Germinal center (tissue), 1 donor: ENCODE measurements at regions not wholly inside any gene's neighbourhood (a gene's known extent, or its start where the extent isn't known, plus 50 kb on each side); places are given as distances from the start of the nearest gene placed in this dataset.
A peak's percentile ranks its signal among the peaks of the same experiment; 100 is the strongest.
"Not testable (repeated sequence)": the region's sequence is repeated elsewhere in the genome, so short reads cannot be mapped to it uniquely, and the experiment has no call there.

ENCODE experiments used
- DNase-seq: peaks from one replicate; pipeline ENCODE4 v3.0.0; 2012; ENCODE audit warnings: mixed read lengths, low spot score

DNA sequence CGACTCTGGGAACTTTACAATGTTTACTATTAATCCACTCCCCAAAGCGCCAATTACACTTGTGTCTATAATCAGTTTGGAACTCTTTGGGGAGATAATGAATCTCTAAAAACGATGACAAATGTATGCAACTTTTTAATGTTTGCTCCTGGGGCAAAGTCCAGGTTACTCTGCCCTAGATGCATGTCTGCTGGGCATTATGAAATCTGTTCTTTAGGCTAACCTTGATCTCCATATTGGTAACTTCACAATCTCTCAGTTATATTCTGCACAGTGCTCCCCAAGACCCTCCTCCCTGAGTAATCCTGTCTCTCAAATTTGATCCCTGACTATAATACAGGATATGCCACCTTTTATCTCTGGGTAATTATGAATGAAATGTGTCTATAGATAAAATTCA is 152.2 kb upstream of the TRPM3 start:
- DNase-seq: no peak

DNA sequence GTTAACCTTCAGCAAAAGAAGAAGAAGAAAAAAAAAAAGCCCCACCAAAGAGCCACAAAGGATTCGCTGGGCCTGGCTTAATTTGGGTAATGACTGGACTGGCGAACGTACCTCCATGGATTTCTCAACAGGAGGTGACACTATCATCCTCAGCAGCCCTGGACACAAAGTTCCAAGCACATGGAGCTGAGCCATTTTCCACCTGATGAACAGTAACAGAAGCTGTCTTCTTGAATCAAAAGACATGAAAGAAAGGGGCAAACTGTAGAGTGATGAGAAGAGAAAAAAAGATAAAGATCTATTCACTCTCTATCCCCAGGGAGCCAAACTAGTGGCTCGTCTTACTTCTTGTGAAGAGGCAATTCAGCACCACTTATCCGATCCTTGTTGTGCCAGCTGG is 150.2 kb upstream of the TRPM3 start:
- DNase-seq: no peak

DNA sequence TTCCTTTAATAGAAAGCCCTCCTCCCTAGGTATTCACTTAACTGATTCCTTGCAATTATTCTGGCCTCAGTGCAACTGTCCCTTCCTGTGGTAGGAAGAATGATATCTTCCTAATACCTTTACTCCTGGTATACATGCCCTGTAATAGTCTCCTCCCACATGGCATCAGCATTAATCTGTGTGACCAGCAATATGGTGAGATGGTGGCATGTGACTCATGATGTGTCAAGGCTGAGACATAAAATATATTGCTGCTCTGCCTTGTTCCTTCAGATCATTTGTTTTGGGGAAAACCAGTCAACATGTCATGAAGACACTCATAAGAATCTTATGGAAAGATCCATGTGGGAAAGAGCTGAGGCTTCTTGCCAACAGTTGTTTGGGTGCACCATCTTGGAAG is 149.1 kb upstream of the TRPM3 start:
- DNase-seq: no peak

DNA sequence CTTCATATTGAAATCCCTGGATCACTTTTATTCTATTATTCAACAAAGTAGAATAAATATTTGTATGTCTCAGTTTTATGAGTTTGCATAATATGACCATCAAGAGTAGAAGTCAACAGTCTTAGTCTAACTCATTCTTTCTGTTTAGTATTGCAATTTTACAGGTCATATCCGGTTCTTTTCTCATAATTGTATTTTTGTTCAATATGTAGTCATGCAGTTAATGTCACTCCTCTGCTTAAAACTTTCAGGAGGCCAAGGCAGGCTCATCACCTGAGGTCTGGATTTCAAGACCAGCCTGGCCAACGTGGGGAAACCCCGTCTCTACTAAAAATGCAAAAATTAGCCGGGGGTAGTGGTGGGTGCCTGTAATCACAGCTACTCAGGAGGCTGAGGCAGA is 148.4 kb upstream of the TRPM3 start:
- no peak for DNase-seq

DNA sequence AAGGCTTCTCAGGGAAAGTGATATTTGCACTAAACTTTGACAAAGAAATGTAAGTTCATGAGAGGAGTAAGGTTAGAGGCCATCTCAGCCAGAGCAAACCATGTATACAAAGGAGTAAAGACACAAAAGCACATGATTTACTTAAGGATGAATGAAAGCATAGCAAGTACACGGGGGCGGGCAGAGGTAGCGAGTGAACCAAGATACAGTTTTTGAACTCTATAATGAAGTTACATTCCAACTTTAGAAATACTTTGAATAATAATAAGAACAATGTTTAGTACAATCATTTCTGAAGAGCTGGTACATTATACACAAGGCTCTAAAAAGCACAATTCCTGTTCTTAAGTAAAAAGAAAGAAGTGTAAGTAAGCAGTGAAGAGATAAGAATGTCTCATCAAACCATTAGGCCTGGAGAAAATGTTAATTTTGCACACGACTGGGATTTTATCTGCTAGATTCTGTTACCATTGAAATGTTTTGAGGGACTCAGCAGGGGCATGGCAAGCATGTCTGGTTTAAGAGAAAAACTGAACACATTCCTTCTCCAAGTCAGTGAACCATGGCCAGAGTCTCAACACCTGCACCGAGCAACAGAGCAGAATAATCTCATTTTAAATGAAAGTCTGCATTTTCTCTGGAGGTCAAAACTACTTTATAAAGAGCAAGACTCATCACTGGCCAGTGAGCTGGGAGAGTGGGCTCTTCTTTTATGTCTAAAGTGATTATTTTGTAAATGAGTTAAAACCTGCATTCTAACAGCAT is 147.6 kb upstream of the TRPM3 start:
- DNase-seq: no peak

DNA sequence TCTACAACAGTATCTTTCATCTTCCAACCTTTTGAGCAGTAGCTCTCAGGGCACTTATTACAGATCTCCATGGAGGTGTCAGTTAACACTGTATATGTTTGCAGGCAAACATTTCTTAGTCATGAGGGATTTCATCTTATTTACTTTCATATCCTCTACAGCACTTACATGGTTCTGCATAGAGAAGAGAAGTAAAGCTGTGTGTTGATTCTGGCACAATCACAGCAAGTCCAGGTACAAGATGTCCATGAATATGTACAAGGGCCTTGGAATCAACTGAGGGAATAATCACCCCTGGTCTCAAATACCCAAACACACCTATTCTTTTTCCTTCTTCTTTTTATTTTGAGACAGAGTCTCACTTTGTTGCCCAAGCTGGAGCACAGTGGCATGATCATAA is 142.0 kb upstream of the TRPM3 start:
- no peak for DNase-seq

DNA sequence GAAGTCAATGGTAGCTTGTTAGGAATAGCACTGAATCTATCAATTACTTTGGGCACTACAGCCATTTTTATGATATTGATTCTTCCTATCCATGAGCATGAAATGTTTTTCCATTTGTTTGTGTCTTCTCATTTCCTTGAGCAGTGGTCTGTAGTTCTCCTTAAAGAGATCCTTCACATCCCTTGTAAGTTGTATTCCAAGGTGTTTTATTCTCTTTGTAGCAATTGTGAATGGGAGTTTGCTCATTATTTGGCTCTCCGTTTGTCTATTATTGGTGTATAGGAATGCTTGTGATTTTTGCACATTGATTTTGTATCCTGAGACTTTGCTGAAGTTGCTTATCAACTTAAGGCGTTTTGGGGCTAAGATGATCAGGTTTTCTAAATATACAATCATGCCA is 139.0 kb upstream of the TRPM3 start:
- DNase-seq: not testable (repeated sequence)

DNA sequence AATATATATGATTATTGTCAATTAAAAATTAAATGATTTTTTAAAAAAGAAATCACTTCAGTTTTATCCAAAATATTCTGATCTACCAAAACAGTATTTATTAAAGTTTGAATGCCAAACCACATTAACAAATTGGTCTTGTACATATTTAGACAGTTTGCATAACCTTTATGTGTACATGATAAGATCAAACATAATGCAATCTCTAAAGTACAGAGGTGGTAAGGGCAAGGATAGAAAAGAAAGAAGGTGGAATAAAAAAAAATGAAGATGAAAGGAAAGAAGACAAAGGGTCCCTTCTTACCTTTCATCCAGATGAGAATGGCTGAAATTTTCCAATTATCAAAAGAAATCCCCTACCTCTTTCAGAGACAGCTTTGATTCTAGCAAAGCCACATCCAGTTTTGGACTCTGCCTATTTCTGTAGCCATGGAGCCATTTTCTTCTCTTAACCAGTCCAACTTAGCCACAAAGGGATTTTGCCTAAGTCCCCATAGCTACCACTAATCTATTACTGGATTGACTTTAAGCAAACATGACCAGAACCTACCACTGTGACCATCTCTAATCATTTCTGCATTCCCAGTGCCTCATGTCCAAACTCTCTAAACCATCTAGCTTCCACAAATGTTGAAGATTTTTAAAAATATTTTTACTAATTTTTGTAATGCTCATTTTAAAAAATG is 133.3 kb upstream of the TRPM3 start:
- DNase-seq: no peak

DNA sequence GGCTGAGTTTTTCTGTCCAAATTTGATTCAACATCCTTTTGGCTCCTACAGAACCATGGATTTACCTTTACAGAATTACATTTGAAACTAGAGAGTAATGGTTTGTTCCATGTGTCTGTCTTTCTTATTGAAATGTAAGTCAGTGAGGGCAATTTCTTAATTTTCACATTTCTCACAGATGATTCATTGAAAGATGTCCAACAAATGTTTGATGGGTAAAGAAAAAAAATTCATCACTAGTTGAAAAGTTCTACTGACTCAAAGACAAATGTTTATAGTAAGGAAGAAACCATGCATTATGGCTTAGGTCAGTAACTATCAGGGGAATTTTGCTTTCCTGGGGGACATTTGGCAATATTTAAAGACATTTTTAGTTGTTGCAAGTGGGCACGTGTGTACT is 131.6 kb upstream of the TRPM3 start:
- DNase-seq: no peak

DNA sequence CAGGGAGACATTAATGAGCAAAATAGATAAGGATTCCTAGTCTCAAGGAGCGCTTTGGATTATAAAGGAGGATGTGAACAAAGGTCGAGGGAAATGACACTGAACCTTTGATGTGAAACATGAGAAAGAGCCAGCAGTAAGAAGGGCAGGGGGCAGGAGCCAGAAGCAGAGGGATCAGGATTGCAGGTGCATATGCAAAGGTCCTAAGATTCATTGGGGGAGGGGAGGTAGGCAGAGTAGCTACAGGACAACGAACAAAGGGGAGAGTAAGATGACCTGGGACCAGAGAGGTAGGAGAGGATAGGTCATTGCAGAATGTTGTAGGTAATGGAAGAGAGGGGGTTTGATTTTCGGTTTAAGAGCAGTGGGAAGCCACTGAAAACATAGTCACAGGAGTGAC is 129.2 kb upstream of the TRPM3 start:
- DNase-seq: no peak

DNA sequence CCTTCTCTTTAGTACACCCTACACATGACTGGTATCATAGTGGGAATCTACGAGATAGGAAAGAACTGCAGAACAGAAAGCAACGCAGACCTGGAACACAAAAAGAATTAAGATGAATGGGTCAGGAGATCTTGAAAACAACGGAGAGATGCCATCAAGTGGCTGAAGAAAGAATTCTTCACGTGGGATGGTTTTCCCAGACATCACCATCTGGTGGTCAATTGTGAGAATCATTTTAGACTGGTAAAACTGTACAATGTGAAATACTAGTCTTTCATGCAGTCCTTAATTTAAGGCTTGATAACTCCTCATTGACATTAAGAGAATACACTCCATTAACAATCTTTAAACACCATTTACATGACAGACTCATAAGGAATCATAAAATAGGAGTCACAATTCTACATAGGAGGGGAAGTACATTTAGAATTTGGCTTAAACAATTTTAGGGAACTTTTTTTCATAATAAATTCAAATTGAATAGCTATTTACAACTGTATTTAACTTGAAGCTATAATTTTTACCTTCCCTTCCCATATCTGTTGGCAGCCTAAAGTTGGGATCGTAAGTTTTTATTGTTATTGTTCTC is 128.4 kb upstream of the TRPM3 start:
- DNase-seq: peak; percentile 22

DNA sequence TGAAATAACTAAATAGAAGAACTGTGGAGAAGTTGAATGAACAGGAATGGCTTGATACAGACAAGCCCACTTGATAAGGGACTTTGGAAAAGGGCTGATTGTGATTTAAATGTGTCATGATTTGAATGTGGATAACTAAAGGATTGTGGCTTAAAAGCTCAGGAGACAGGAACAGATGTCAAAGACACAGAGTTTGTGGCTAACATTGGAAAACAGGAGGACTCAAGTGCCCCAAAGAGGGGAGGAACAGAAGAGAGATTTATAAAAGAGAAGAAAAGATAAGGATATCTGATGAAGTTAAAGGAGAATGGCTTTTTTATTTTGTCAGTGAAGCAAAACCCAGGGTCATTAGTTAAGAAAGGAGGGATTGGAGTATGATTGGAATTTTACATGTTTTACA is 124.2 kb upstream of the TRPM3 start:
- no peak for DNase-seq

DNA sequence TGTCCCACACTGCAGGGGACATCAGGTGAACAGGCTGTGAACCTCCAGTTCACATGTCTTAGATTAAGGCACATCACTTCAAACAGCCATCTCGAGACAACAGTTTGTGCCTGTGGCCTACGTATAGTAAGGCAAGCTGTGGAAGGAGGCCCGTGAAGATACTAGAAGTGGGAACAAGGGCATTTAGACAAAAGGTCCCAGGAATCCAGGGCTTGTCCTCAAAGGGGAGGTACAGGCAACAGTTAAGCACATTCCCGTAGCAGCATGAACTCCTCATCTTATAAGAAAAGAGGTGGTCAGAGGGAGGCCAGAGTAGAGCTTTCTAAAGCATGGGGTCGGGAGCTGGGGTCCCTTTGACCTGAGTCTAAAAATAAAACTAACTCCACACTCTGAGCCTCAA is 122.5 kb upstream of the TRPM3 start:
- no peak for DNase-seq

DNA sequence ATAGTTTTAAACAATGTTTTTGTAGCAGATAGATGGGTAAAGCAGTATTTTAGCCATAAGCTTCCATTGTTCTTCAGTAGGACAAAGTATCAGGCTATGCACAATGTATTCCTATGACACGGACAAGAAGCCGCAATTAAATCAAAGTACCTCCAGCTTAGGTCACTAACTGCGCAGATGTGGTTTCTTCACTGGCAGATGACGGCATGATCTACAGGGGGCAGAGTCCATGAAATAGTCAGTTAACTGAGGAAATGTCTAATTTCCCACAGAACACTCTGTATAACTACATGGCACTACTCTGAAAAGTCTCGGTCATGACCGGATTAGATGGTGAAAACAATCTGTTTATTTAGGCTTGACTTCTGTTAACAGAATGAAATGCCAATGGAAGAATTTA is 120.7 kb upstream of the TRPM3 start:
- no peak for DNase-seq

DNA sequence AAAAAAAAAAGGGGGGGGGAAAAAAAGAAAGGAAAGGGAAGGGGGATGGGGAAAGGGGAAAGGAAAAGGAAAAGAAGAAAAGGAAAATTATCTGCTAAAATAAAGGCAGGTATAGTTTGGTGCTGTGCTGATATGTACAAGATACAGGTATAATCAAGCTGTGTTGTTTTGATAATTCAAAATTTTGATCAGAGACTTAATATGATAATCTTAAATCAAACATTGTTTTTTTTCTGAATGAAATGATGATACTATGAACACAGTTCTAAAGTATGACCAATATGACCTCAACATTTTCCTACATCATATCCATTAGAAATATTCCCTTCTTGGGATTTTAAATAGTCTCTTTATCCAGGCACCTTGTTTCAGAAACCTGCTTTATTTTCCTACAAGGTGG is 115.6 kb upstream of the TRPM3 start:
- DNase-seq: no peak

DNA sequence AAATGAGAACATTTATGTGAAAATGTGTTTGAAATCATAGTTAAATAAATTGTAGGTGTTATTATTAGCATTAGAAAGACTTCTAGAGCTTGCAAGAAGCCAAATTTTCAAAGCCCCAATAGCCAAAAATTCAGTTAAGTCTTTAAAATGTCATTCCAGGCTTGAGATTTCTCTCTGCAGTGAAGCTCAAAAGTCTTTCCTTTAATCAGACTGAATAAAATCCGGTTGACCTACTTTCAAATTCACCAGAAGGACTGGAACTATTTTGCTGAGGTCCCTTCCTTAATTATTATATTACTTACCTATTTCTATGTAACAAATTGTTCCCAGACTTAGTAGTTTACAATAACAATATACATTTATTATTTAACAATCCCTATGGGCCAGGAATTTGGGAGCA is 112.2 kb upstream of the TRPM3 start:
- DNase-seq: no peak

DNA sequence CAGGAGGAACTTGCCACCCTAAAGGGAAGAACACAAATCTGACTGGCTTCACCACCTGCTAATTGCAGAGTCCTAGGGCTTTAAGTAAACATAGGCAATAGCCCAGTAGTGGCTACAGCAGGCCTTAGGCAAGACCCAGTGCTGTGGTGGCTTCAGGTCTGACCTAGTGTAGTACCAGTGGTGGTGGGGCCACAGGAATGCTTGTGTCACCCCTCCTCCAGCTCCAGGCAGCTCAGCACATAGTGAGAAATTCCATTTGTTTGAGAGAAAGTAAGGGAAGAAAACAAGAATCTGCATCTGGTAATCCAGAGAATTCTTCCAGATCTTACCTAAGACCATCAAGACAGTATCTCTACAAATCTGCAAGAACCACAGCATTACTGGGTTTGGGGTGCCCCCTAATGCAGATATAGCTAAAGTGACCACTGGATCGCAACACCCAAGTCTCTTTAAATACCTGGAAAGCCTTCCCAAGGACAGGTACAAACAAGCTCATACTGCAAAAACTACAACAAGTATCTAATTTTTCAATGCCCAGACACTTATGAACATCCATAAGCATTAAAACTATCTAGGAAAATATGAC is 102.6 kb upstream of the TRPM3 start:
- DNase-seq: no peak

DNA sequence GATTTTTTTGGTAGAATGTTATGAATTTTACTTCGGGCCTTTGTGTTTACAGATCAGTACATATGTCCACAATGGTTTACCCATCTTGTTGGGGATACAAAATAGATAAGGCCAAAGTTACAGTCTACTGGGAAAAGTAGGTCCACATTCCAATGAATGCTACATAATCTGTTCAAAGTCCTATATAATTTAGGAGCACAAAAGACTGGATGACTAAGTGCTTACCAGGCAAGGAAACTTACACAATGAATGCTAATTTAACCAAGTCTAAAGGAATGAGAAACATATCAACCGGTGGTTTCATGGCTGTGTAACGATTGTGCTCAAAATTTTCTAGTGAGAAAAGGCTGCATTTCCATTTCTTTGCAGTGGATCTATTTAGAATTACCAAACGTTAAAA is 97.4 kb upstream of the TRPM3 start:
- DNase-seq: no peak

DNA sequence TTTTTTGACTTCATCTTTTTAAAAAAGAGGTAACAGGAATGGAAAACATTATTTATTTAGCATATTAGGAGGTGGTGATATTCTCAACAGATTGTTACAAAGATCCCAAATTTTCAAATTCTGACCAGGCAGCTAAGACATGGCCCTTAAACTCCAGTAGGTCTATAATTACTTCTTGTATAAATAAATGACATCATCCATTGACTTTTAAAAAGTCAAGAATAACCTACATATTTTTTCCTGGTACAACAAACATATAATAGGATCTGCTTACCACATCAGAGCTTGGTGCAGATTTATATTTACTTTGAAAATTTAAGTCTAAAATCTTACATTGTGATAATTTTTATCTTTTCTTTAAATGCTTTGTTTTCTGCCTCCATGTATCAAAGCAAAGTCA is 92.2 kb upstream of the TRPM3 start:
- no peak for DNase-seq

DNA sequence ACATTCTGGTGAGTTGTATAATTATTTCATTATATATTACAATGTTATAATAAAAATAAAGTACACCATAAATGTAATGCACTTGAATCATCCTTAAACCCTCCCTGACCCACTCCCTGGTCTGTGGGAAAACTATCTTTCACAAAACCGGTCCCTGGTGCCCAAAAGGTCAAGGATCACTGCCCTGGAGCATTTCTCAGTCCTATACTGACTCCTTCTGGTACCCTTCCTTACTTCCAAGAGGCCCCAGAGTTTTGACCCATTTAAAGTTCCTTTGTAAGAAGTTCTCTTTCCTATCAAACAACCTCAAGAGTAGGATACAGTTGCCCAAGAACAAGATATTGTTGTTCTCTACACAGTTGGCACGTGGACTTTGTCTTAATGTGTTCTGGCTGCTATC is 88.9 kb upstream of the TRPM3 start:
- DNase-seq: no peak

DNA sequence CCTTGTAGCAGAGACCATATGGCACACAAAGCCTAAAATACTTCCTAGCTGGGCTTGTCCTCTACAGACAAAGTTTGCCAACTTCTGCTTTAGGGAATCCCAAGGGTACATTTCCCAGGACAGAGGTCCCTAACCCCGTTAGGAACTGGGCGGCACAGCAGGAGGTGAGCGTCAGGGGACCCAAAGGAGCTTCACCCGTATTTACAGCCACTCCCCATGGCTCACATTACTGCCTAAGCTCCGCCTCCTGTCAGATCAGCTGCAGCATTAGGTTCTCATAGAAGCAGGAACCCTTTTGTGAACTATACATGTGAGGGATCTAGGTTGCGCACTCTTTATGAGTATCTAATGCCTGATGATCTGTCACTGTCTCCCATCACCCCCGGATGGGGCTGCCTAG is 88.5 kb upstream of the TRPM3 start:
- no peak for DNase-seq

DNA sequence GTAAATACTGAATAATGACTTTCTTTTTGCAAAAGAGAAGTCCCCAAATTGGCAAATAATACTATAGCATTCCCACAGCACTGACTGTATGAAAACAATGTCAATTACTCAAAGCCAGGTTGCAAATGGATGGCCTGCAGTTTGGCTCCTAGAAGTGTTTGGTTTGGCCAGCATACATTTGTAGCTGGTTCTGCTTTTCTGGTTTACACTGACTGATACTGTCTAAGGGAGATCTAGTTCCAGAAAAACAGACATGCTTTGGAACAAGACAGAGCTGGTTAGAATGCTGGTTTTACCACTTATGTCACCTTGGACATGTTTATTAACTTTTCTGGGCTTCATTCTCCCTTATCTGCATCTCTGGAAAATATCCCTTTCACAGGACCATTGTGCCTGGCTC is 81.5 kb upstream of the TRPM3 start:
- no peak for DNase-seq

DNA sequence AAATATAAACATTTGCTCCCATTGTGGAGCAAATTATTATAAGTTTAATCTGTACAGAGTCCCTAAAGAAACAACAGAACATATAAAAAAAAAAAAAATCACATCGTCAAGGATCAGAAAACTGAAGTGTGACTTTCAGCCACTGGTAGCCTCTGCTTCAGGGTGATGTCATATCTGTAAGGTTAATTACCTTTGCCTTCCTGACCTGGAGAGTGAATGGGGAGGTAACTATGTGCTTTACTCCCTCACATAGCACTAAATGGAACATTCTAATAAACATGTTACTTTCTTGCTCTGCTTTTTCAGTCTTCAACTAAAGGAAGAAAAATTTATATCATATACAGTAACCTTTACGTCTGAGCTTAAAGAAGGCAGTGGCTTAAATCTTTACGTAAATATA is 70.3 kb upstream of the TRPM3 start:
- DNase-seq: no peak
